ENCODE measurements at regions not wholly inside any gene's neighbourhood (a gene's known extent, or its start where the extent isn't known, plus 50 kb on each side); places are given as distances from the start of the nearest gene placed in this dataset.

GRCh38 chr4:162705130-162705803 lies 461.4 kb downstream of the NAF1 start:
- H3K27ac ChIP-seq: no peak overlapping the region
- no peak for TF ChIP-seq ZFX (IDR thresholded peaks at IDR 0.05)
- no peak for TF ChIP-seq CTCF (conservative IDR thresholded peaks at IDR 0.05)

GRCh38 chr4:162700815-162701361 lies 465.8 kb downstream of the NAF1 start:
- no peak overlapping the region for H3K27ac ChIP-seq
- no peak for TF ChIP-seq CTCF (conservative IDR thresholded peaks at IDR 0.05)

GRCh38 chr4:162700358-162700757 lies 466.3 kb downstream of the NAF1 start:
- TF ChIP-seq ZFX (IDR thresholded peaks at IDR 0.05): no peak
- no peak for TF ChIP-seq CTCF (conservative IDR thresholded peaks at IDR 0.05)
- no peak overlapping the region for H3K27ac ChIP-seq

- TF ChIP-seq ZFX (IDR thresholded peaks at IDR 0.05) (no peak), CTCF (conservative IDR thresholded peaks at IDR 0.05) (no peak)
- no peak overlapping the region for H3K27ac ChIP-seq
Measured at GRCh38 chr4:162699629-162700028, 467.1 kb downstream of the NAF1 start.

GRCh38 chr4:162685410-162685809 lies 481.3 kb downstream of the NAF1 start:
- TF ChIP-seq ZFX (IDR thresholded peaks at IDR 0.05) (no peak), CTCF (conservative IDR thresholded peaks at IDR 0.05) (no peak)
- H3K27ac ChIP-seq: no peak overlapping the region

GRCh38 chr4:162684998-162685397 lies 481.7 kb downstream of the NAF1 start:
- no peak for TF ChIP-seq CTCF (conservative IDR thresholded peaks at IDR 0.05)
- no peak for TF ChIP-seq ZFX (IDR thresholded peaks at IDR 0.05)
- H3K27ac ChIP-seq: no peak overlapping the region

- no peak for TF ChIP-seq ZFX (IDR thresholded peaks at IDR 0.05)
- TF ChIP-seq CTCF (conservative IDR thresholded peaks at IDR 0.05): no peak
- H3K27ac ChIP-seq: no peak overlapping the region
Measured at GRCh38 chr4:162684371-162684700, 482.4 kb downstream of the NAF1 start.
